ENCODE measurements at regions not wholly inside any gene's neighbourhood (a gene's known extent, or its start where the extent isn't known, plus 50 kb on each side); places are given as distances from the start of the nearest gene placed in this dataset.

- no peak for DNase-seq
Measured at GRCh38 chr11:134463716-134464115, 51.7 kb upstream of the B3GAT1 start.

Data from activated CD4-positive, alpha-beta T cell treated with anti-CD3 and anti-CD28 coated beads for 1 hour (primary cell).